ENCODE measurements at regions not wholly inside any gene's neighbourhood (a gene's known extent, or its start where the extent isn't known, plus 50 kb on each side); places are given as distances from the start of the nearest gene placed in this dataset.

DNA sequence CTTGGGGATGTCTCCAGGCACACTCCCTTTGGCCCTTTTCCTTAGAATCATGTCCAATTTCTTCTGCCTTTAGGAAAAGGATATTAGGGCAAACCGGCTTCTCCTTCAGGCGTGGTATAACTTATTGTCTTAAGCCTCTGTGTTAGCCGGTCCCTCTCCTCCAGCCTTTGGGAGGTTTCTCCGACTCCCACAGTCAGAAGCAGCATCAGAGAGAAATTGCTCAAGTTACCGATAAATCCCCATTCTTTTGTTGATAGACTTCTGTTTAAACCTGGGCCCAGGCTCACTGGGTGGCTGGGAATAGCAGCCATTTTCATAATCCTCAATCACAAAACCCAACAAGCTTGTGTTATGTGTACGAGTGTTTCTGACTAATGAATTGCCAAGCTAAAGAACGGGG, 85.4 kb upstream of the KAZN start:
- DNase-seq: no peak

DNA sequence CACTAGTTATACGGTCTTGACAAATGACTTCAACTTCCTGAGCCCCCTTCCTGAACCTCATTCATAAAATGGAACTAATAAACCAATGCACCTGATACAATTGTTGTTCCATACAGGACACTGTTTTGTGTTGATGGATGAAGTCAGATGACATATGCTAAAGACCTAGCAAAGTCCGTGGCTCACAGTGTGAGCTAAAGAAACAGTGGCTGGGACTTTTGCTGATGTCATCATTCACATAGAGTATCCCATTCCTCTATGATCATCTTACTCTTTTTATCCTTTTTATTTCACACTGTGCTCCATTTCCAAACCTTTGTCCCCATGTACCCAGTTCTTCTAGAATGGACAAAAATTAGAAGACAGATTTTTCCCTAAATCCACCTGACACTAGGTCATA, 83.7 kb upstream of the KAZN start:
- no peak for DNase-seq

DNA sequence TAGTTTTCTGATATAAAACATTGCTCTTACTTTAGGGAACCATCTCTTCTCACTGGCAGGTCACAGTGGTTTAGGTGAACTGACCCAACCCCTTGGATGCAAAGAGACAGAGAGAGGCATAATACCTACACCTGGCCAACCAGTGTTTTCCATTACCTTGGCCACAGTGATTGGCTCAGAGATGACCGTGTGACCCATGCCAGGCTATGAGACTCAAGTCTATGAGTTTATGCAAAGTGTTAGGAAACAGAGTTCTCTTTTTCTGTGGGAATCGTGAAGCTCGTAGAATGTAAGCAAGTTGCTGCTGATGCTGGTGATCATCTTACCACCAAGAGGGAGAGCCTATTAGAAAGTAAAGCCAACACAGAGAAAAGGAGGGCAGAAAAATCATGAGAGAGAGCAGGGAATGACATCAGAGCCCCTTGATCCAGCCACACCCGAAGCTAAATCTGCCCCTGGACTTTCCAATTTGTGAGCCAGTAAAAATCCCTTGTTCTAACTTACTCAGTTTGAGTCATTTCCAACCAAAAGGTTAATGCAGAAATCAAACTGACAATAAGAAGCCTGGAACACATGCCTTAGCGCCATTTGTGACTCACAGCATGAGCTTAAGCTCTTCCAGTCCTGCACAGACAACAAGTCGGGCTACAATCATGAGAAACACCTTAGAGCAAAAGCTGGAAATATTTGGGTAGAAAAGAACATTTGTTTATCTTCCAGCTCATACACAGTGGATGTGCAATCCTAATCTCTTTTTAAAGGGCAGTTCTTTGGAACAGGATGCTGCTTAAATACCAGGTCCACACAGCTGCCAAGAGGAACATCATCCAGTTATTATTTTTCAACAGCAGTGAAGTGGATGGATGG, 81.3 kb upstream of the KAZN start:
- no peak for DNase-seq

DNA sequence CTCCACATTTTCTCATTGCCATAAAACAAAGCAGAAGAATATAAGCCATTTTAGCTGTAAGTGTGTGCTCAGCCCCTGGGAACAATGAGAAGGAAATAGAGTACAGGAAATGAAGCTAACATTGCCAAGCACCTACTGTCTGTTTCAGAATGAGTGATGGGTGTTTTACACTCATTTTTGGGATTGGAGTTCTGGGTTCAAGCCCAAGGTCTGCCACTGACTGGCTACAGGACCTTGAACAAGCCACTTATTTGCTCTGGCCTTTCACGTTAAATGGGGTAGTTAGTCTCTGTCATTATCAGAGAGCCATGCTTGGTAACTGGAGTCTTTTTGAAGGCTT, 80.7 kb upstream of the KAZN start:
- no peak for DNase-seq

DNA sequence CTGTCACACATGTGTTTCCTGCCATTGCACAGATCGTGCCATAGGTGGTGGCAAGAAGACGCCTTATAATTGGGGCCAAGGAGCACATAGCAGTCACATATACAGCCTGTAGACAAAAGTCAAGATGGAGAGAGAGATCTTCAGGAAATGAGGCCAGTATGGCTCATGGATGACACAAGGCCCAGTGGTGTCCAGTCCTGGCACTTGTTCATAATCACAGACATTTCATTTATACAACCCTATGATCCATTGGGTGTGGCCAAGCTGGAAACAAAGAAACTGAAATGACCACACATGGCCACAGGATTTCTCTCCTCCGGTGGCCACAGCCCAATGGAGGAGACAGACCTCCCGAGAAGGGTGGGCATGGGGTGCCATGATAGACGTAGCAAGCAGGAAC, 78.5 kb upstream of the KAZN start:
- DNase-seq: no peak

DNA sequence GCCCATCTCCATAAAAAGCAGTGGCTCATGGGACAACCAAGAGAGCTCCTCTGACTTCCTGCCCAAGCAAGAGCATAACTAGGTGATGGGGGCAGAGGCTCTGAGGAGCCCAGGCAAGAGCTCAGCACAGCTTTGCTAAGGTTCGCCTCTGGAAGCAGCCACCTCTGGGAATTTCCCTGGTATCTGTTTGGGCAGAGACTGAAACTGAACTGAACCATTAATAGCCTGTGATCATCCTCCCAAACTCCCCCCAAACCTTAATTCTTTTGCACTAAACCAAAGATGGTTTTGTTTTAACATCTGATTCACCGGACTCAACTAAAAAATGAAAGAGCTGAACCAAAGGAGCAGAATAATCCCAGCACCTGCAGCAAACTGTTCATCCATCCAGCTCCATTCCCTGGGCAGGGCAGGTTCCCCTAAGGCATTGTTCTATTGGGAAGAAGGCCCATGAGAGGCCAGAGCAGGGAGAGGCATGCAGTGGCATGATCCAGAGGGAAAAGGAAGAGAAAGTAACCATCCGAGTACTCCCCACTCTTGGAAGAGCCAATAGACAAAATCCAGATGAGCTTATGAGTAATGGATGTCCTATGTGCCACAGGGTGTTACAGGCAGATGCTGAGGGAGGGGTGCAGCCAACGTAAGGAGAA, 77.8 kb upstream of the KAZN start:
- no peak for DNase-seq

DNA sequence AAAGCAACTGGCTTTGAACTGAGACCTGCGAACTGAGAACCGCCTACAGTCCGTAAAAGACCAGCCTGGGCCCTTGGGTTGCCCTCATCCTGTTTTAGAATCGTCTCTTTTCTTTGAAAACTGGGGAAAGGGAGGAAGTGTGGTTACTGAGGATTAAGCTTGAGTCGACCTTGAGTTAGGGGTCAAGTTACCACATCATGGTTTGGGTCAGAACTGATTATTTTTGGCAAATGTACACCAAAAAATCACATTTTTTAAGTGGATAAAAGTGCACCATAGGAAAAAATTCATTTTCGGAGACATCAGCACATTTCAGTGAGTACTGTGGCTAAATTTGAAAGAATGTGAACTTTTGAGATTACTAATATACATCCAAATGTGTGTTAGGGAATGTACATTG, 76.9 kb upstream of the KAZN start:
- no peak for DNase-seq

DNA sequence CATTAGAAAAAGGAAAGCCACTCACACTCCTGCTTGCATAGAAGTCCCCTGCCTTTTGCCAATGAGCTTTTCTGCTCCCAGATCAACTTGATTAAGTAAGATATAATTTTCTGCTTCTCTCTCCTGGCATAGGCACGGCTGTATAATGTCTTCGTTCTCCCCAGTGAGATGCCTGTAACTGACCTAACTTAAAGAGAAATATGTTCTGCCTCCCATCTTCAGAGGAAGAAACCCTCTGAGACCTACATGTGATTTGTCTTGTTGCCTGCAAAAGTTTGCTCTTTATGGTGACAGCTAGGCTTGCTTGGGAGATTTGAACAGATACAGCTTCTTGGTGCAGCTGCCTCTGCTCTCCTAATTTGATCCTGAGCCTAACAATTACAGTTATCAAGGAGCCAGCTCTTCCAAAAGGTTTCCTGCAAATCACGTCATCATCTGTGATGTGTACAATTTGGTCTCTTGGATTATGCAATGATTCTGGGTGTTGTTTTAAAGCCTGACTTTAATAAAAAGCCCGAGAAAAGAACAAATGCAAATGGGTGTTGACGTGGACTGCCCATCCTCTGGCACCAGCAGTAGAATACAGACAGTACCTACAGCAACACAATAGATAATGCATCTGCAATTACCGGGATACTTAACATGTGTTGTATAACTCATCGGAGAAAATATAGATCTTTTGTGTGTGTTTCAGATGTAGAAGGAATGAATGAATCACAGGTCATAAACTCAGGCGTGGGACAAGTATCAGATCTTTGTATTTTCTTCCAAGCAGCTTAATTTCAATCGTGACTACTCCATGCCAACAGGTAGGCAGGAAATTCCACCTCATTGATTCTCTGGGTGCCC, 76.2 kb upstream of the KAZN start:
- DNase-seq: no peak

DNA sequence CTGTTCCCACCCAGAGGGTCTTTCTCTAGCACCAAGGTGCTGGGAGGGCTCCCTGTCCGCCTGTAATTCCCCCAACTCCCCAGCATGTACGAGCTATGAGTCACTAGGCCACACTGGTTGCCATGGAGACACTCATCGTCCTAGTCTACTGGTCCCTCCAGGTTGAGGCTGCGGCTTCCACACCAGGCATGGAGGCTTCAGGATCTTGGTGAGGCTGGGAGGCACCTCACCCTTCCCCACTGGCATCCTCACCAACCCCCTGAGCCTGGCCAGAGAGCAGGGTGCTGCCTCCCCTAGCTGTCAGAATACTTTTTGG, 75.6 kb upstream of the KAZN start:
- DNase-seq: no peak

DNA sequence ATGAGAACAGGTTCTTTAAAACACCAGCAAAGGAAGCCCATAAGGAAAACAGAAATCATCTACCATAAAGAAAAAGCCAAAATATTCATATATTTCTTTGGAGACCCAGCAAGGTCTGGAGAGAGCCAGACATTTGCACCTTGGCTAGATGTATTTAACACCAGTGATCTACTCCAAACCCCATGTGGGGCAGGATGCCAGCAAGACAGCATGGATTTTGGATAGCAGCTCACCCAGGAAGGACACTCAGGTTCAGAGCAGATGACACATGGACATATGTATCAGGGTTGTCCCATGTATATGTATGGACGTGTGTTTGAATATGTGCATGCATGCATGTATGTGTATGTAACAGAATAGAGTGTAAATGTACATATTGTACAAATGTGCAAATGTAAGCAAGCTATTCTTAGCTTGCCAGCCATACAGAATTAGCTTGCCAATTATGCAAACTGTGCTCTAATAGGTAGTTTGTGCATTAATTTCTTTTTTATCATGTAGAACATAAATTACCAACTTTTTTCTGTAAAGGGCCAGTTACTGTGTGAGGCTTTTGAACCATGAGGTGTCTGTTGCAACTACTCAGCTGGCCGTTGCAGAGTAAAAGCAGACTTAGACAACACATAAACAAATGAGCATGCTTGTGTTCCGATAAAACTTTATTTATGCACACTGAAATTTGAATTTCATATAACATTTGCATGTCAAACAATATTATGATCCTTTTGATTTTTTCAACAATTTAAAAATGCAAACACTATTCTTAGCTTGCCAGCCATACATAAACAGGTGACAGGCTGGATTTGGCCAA, 73.5 kb upstream of the KAZN start:
- no peak for DNase-seq

DNA sequence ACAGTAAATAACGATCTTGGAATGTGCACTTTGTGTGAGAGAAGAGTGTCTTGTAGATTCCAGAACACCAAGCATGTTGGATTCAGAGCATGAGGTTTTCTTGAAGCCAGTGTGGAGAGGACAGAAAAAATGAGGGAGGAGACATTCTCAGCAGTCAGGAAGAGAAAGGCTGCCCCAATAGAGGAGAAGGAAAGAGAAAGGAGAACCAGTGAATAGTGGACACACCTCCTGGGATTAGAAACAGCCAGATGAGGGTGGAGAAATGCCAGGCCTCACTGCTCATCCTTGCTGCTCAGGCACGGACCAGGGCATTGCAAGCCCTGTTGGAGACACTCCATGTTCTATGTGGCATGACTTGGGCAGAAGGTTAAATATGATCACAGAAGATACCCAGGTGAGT, 69.0 kb upstream of the KAZN start:
- DNase-seq: no peak

DNA sequence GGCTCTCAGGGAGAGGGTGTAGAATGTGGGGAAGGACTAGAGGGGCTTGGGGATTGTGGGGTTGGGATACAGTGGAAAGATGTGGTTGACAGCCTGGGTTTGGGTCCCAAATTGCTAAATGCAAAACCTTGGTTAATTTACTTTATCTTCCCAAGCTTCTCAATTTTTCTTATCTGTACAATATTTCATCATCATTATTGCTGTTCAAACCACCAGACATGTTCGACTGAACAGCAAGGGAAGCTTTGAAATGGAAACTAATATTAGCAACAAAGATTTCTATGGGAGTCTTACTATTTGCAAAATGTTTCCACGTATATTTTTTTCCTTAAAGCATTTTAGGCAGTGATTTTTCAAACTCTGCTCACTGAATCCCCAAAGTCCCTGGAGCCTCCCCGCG, 67.0 kb upstream of the KAZN start:
- DNase-seq: no peak

DNA sequence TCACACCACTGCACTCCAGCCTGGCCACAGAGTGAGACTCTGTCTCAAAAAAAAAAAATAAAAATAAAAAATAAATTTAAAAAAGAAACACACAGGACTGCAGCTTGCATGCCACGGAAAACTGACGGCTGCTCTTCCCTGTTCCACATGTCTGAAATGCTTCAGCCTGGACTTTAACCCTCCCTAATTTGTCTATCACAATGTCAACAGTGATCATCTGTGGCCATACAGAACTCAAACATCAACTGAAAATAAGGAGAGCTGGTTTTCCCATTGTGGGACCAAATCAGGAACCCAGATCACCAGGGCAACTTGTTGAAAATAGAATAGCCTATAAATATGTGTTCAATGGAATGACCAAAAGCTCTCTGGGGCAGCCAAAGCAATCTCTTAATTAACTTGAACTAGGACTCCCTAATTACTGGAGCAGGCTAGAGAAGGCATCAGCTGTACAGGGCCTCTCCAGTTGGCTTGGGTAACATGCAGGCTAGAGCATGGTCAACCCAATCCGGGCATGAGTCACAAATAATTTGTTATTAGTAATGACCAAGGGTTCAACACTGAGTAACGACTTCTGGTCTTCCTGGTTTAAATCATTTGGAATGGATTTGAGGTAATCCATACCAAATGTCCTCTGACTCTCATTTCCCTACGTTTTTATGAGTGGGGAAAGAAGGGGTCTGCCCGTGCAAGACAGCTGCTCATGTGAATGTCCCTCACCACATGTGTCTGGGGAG, 62.7 kb upstream of the KAZN start:
- no peak for DNase-seq

DNA sequence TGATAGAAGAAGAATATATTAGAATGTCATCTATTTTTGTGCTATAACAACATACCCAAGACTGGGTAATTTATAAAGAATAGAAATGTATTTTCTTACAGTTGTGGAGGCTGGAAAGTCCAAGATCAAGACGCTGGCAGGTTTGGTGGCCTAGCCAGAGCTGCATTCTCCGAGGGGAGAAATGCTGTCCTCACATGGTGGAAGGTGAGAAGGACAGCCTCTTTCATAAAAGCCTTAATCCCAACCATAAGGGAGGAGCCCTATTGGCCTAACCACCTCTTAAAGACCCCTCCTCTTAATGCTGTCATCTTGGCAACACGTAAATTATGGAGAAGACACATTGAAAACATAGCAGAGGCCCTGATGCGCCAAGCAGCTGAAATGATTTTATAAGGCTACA, 60.1 kb upstream of the KAZN start:
- DNase-seq: no peak

DNA sequence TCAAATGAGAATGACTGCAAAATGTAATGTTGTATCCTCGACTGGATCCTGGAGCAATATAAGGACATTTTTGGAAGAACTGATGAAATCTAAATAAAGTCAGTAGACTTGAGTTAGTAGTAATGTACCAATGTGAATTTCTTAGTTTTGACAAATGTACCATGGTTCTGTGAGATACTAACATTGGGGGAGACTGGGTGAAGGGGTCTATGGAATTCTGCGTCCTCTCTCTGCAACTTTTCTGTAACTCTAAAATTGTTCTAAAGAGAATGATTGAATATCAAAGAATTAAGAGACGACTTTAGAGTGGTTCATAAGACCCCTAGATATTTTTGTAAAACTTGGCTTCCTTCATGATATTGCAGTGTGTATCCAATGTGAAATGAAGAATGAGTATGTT, 59.2 kb upstream of the KAZN start:
- no peak for DNase-seq

DNA sequence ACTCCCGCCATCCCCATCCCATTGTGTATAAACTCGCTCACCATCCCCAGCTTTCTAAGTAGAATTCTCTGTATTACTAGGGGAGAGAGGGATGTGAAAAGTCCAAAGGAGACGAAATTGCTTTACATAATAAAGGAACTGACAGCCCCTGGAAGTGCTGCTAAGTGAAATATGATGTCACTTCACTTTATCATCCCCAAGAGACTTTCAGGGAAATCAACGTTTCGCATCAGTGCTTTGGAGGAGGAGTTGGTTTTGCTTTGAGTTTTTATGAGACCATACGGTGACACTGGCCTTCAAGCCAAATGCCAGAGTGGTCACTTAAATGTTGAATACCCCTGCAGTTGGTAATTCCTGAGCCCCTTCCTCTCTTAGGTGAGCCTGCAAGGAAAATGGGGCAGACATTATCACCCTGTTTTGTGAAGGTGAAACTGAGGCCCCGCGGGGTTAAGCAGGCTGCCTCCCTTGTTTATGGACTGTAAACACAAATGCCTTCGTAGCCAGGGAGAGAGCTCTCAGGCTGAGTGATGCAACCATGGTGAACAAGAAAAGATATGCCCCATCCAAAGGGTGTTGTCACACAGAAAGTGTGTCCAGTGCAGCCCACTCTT, 58.4 kb upstream of the KAZN start:
- no peak for DNase-seq

DNA sequence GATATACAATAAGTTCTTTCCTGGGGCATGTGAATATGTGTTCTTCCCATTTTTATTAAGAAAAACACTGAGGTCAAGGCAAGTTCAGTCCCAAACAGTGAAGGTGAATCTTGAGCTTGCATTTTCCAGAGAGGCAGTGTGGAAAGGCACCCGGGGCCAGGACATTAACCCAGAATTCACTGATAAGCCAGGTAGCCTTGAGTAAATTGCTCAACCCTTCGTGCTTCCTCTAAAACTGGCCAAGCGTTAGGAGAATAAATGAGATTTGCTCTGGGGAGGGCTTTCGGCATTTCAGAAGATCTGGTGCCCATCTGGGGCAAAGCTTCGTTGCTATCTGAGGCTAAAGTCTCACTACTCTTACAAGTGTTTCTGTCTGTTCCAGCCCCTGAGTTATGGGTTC, 57.1 kb upstream of the KAZN start:
- DNase-seq: no peak

DNA sequence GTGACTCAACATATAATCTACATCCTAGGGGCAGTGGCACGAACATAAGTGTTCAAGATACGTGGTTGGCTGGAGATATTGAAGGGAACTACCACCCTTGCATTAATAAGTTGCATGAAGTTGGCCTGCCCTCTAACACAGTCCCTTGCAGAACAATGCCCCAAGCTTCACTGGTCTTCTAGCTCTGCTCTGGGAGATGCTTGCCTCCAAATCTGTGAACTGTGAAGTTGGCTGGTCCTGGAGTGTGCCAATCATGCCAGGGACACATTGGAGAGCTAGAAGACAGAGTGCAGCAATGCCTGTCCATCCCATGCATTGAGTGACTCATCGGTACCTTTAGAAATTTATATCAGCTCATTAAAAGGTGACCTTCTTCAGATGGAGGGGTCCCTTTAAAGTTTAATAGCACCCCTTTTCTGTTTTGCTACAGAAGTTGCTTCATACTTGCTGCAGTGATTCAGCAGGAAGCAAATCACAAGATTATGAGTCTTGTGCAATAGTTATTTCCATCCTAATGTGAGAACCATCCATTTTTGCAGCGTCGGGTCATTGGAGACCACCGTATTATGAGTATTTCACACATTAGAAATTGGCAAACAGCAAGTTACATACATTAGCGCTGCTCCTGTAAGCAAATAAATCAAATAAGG, 55.2 kb upstream of the KAZN start:
- DNase-seq: no peak

DNA sequence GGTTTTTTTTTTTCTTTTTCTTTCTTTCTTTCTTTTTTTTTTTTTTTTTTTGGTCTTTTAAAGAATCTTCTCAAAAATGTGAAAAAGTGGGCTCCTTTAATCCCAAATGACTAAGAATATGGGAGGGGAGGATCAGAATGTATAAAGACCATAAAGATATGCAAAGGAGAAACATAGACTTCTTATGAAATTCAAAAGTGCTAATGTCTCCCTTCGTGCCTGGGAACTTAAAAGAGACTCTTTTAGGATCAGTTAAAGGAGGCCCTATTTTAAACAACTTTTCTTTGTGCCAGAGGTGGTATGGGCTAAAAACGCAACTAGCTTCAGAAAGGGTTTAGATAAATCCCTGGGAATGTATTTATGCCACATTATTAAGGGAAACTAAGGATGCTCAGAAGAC, 54.2 kb upstream of the KAZN start:
- no peak for DNase-seq

DNA sequence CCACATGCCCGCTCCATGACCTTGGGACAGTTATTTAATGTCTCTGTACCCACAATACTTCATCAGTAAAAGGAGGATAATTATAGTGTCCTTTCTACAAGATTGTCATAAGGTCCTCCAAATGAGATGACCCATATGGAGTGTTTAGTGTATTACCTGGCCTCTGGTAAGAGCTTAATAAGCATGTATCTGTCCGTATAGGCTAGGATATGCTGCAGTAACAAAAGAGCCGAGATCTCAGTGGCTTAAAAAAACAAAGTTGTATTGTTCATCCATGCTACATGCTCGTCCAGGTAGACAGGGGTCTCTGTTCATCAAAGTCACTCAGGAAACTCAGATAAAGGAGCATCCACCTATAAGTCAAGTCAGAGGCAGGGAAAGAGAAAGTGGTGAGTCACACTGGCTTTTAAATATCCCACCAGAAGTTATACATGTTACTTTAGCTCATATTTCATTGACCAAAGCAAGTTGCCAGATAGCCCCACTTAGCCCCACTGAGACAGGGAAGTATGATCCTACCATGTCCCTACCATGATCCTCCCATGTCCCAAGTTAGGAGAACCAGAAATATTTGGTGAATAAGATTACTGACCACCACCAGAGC, 53.0 kb upstream of the KAZN start:
- no peak for DNase-seq

DNA sequence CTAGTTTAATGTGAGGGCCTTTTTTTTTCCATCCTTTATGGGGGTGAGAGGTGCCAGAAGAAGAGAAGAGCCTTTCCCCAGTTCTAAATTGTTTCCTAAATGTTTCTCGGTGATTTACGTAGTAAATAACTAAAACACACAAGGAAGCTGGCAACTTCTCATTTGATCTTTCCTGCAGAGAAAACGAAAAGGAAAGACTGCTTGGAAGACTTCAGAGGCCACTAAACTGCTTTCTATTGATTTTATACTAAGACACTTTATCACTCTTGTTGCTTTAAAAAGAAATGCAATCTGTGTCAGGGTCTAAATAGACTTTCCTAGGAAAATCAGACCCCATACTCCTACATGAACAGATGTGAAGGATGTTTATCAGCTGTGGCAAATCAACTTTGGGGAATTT, 52.1 kb upstream of the KAZN start:
- no peak for DNase-seq

Measured in NCI-H1417 treated with DMSO at 0.1 percent for 48 hours (cell line).